SK-N-SH (cell line): ENCODE measurements at regions not wholly inside any gene's neighbourhood (a gene's known extent, or its start where the extent isn't known, plus 50 kb on each side); places are given as distances from the start of the nearest gene placed in this dataset.

Experiments used
- CTCF ChIA-PET: fragments of 300-600, 350-600 bp; formaldehyde crosslinking; extraction: SDS; loops from one replicate; lab custom pipeline; 2021; lab: Yijun Ruan, JAX
- POLR2A ChIA-PET: fragments of 350-600 bp; sonication (Branson Sonifier 250); formaldehyde crosslinking; extraction: SDS; loops from one replicate; lab custom pipeline; 2020; ENCODE audit warnings: antibody characterized with exemption, inconsistent platforms; lab: Yijun Ruan, JAX
- DNase-seq: peaks from one replicate; pipeline ENCODE4 v3.0.0; 2012
- H2AFZ ChIP-seq: fragments of 200-600 bp; sonication (generic); 2 replicates; pipeline ENCODE4 v1.8.1; 2016; ENCODE audit warnings: antibody characterized with exemption, mild to moderate bottlenecking, low read depth
- H3F3A ChIP-seq: fragments of 200-600 bp; sonication (generic); replicated peaks from 2 replicates; pipeline ENCODE3; 2016; ENCODE audit warnings: antibody characterized with exemption, mild to moderate bottlenecking; ENCODE audit not compliant: insufficient read depth
- H3K27ac ChIP-seq, 2 experiments: fragments of 200-500 bp in 1 of 2; fragments of 200-600 bp in 1 of 2; sonication (Bioruptor generic) in 1 of 2; sonication (generic), shearing (Covaris generic) in 1 of 2; 2 replicates each; pipeline versions ENCODE4 v1.5.1 to v1.6.1; 2014 to 2016; ENCODE audit warnings: low read depth in 2 of 2, inconsistent platforms in 1 of 2, low read length in 1 of 2, mild to moderate bottlenecking in 1 of 2, mixed read lengths in 1 of 2
- H3K27me3 ChIP-seq: fragments of 200-600 bp; sonication (generic), shearing (Covaris generic); 2 replicates; pipeline ENCODE4 v1.6.1; 2016; ENCODE audit warnings: mixed run types; ENCODE audit not compliant: insufficient read depth
- H3K36me3 ChIP-seq, 2 experiments: fragments of 200-500 bp in 1 of 2; fragments of 200-600 bp in 1 of 2; sonication (Bioruptor generic) in 1 of 2; sonication (generic) in 1 of 2; replicated peaks in 1 of 2; 2 replicates each; pipeline versions ENCODE3 to v1.5.1; 2014 to 2016; ENCODE audit warnings: low read length in 1 of 2, mild to moderate bottlenecking in 1 of 2; ENCODE audit not compliant: insufficient read depth in 2 of 2, control insufficient read depth in 1 of 2
- H3K4me1 ChIP-seq, 2 experiments: fragments of 200-500 bp in 1 of 2; fragments of 200-600 bp in 1 of 2; sonication (Bioruptor generic) in 1 of 2; sonication (generic), shearing (Covaris generic) in 1 of 2; 2 replicates each; pipeline versions ENCODE4 v1.5.1 to v1.6.1; 2014 to 2016; ENCODE audit warnings: low read depth in 1 of 2, low read length in 1 of 2, mixed run types in 1 of 2; ENCODE audit not compliant: insufficient read depth in 2 of 2, control insufficient read depth in 1 of 2
- H3K4me2 ChIP-seq: fragments of 200-600 bp; sonication (generic), shearing (Covaris generic); 2 replicates; pipeline ENCODE4 v1.6.1; 2017; ENCODE audit warnings: mixed run types
- H3K4me3 ChIP-seq, 2 experiments: fragments of 200-500 bp in 1 of 2; fragments of 200-600 bp in 1 of 2; sonication (Bioruptor generic) in 1 of 2; sonication (generic), shearing (Covaris generic) in 1 of 2; 2 replicates each; pipeline versions ENCODE4 v1.5.1 to v1.8.1; 2014 to 2016; ENCODE audit warnings: low read depth in 2 of 2, inconsistent platforms in 1 of 2, low read length in 1 of 2, mild to moderate bottlenecking in 1 of 2, mixed read lengths in 1 of 2, moderate library complexity in 1 of 2
- H3K79me2 ChIP-seq: fragments of 200-600 bp; sonication (generic); 2 replicates; pipeline ENCODE4 v1.8.1; 2017; ENCODE audit warnings: mild to moderate bottlenecking; ENCODE audit not compliant: insufficient read depth
- H3K9ac ChIP-seq: fragments of 200-600 bp; sonication (generic); 2 replicates; pipeline ENCODE4 v1.6.1; 2017; ENCODE audit warnings: mixed run types
- H3K9me2 ChIP-seq: fragments of 200-600 bp; sonication (generic); 2 replicates; pipeline ENCODE4 v1.6.1; 2017; ENCODE audit warnings: mixed run types
- H3K9me3 ChIP-seq: fragments of 200-600 bp; sonication (generic); 2 replicates; pipeline ENCODE4 v1.6.1; 2017; ENCODE audit warnings: mixed run types, mild to moderate bottlenecking, moderate library complexity
- H4K20me1 ChIP-seq: fragments of 200-600 bp; sonication (generic); 2 replicates; pipeline ENCODE4 v1.6.1; 2017; ENCODE audit warnings: mild to moderate bottlenecking, mixed run types; ENCODE audit not compliant: insufficient read depth
- FOXM1 ChIP-seq: IDR thresholded peaks from 2 replicates; pipeline ENCODE4 v1.4.0; 2012; ENCODE audit warnings: low read depth, mild to moderate bottlenecking
- GATA2 ChIP-seq: sonication (generic); formaldehyde crosslinking; IDR thresholded peaks from 2 replicates; pipeline ENCODE4 v1.5.0; 2020; ENCODE audit warnings: mild to moderate bottlenecking, missing genetic modification reagents
- JUND ChIP-seq: IDR thresholded peaks from 2 replicates; pipeline ENCODE4 v1.4.0; 2012
- NFIC ChIP-seq: IDR thresholded peaks from 2 replicates; pipeline ENCODE4 v1.4.0; 2012; ENCODE audit warnings: borderline replicate concordance
- POLR2AphosphoS5 ChIP-seq: IDR thresholded peaks from 2 replicates; pipeline ENCODE4 v1.6.1; 2012; ENCODE audit warnings: low read depth, low read length
- RAD21 ChIP-seq: IDR thresholded peaks from 2 replicates; pipeline ENCODE4 v1.6.1; 2012; ENCODE audit warnings: mild to moderate bottlenecking, low read length
- REST ChIP-seq: IDR thresholded peaks from 2 replicates; pipeline ENCODE4 v1.6.1; 2012; ENCODE audit warnings: mild to moderate bottlenecking, low read depth, low read length, moderate library complexity
- RXRA ChIP-seq: IDR thresholded peaks from 2 replicates; pipeline ENCODE4 v1.4.0; 2012; ENCODE audit warnings: low read depth, mild to moderate bottlenecking, borderline replicate concordance
- SIN3A ChIP-seq: IDR thresholded peaks from 2 replicates; pipeline ENCODE4 v1.6.1; 2012; ENCODE audit warnings: low read depth, mild to moderate bottlenecking, low read length, moderate library complexity, borderline replicate concordance
- SMC3 ChIP-seq: IDR thresholded peaks from 2 replicates; pipeline ENCODE4 v1.6.1; 2012; ENCODE audit warnings: low read depth, low read length, improper control_type of control experiment
- TCF12 ChIP-seq: IDR thresholded peaks from 2 replicates; pipeline ENCODE4 v1.4.0; 2012
- WGBS: methylation state at CpG from one replicate; pipeline ENCODE4 v1.1.6; 2017; ENCODE audit warnings: low lambda C conversion rate; 5-methylcytosine and 5-hydroxymethylcytosine counted together
- TF ChIP-seq, protein P1 (sequence below): fragments of 200-600 bp; sonication (generic); IDR thresholded peaks from 2 replicates; pipeline ENCODE4 v1.6.1; 2017; ENCODE audit warnings: antibody characterized with exemption, mild to moderate bottlenecking, moderate library complexity
- TF ChIP-seq, protein P2 (sequence below): IDR thresholded peaks from 2 replicates; pipeline ENCODE4 v1.4.0; 2012; ENCODE audit warnings: low read depth
- TF ChIP-seq, protein P3 (sequence below): IDR thresholded peaks from 2 replicates; pipeline ENCODE4 v1.4.0; 2012; ENCODE audit warnings: low read depth, borderline replicate concordance
- TF ChIP-seq, protein P4 (sequence below): IDR thresholded peaks from 2 replicates; pipeline ENCODE4 v1.4.0; 2012; ENCODE audit warnings: low read depth, borderline replicate concordance

DNA sequence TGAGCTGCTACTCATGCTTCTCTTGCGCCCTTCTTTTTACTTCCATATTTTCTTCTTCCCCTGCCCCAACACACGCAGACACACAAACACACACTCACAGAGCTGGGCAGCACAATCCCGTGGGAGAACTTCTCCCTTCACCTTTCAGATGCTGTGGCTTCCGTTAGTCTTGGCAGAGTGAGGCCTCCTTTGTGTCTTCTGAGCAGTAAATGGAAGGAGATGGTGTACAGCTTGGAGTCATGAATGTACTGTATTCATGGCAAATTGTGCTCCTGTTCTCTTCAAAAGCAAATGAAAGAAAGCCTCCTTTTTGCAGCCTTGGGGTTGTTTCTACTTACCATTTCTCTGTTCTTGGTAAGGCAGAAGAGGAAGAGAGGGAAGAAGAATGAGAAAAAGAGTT lies 456.6 kb upstream of the TLE4 start:
- no peak overlapping the region for H3K27ac ChIP-seq
- no peak overlapping the region for H3K4me3 ChIP-seq
- H3K79me2 ChIP-seq, result no peaks in the 10 kb centered on the region
- H3K9ac ChIP-seq, result no peak overlapping the region
- no peak for DNase-seq
- H3K9me3 ChIP-seq, result no peaks in the 10 kb centered on the region
- no peaks in the 10 kb centered on the region for H3F3A ChIP-seq
- ChIA-PET POLR2A (no interaction called here), CTCF (interaction anchor here (1.4 to 1.8 kb wide), 3 partner anchors 15 to 676 kb away, joined by 4 read pairs; no protein-coding TSS in a partner anchor)
- H3K36me3 ChIP-seq, result no peaks in the 10 kb centered on the region
- no peak overlapping the region for H2AFZ ChIP-seq
- TF ChIP-seq, protein P1, sequence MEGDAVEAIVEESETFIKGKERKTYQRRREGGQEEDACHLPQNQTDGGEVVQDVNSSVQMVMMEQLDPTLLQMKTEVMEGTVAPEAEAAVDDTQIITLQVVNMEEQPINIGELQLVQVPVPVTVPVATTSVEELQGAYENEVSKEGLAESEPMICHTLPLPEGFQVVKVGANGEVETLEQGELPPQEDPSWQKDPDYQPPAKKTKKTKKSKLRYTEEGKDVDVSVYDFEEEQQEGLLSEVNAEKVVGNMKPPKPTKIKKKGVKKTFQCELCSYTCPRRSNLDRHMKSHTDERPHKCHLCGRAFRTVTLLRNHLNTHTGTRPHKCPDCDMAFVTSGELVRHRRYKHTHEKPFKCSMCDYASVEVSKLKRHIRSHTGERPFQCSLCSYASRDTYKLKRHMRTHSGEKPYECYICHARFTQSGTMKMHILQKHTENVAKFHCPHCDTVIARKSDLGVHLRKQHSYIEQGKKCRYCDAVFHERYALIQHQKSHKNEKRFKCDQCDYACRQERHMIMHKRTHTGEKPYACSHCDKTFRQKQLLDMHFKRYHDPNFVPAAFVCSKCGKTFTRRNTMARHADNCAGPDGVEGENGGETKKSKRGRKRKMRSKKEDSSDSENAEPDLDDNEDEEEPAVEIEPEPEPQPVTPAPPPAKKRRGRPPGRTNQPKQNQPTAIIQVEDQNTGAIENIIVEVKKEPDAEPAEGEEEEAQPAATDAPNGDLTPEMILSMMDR, result no peak
- TF ChIP-seq, protein P2, sequence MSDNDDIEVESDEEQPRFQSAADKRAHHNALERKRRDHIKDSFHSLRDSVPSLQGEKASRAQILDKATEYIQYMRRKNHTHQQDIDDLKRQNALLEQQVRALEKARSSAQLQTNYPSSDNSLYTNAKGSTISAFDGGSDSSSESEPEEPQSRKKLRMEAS, result no peak
- TF ChIP-seq TCF12 (no peak), JUND (no peak), RXRA (no peak), NFIC (no peak), POLR2AphosphoS5 (no peak), REST (no peak), SMC3 (no peak), FOXM1 (no peak), GATA2 (CRISPR knock-in tag) (no peak), RAD21 (no peak), SIN3A (no peak)
- TF ChIP-seq, protein P3, sequence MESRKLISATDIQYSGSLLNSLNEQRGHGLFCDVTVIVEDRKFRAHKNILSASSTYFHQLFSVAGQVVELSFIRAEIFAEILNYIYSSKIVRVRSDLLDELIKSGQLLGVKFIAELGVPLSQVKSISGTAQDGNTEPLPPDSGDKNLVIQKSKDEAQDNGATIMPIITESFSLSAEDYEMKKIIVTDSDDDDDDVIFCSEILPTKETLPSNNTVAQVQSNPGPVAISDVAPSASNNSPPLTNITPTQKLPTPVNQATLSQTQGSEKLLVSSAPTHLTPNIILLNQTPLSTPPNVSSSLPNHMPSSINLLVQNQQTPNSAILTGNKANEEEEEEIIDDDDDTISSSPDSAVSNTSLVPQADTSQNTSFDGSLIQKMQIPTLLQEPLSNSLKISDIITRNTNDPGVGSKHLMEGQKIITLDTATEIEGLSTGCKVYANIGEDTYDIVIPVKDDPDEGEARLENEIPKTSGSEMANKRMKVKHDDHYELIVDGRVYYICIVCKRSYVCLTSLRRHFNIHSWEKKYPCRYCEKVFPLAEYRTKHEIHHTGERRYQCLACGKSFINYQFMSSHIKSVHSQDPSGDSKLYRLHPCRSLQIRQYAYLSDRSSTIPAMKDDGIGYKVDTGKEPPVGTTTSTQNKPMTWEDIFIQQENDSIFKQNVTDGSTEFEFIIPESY, result no peak
- TF ChIP-seq, protein P4, sequence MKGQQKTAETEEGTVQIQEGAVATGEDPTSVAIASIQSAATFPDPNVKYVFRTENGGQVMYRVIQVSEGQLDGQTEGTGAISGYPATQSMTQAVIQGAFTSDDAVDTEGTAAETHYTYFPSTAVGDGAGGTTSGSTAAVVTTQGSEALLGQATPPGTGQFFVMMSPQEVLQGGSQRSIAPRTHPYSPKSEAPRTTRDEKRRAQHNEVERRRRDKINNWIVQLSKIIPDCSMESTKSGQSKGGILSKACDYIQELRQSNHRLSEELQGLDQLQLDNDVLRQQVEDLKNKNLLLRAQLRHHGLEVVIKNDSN, result no peak
- H4K20me1 ChIP-seq, result no peaks in the 10 kb centered on the region
- H3K4me1 ChIP-seq, result peaks cover 0 to 5% of the 10 kb centered on the region in 2 experiments; a peak in 2 of 4 replicates
- no peaks in the 10 kb centered on the region for H3K9me2 ChIP-seq
- 84% methylated on average over 4 of the region's 4 CpGs for WGBS
- H3K27me3 ChIP-seq, result no peaks in the 10 kb centered on the region
- H3K4me2 ChIP-seq, result no peak overlapping the region
